ENCODE measurements at regions not wholly inside any gene's neighbourhood (a gene's known extent, or its start where the extent isn't known, plus 50 kb on each side); places are given as distances from the start of the nearest gene placed in this dataset.

GRCh38 chr15:61524545-61524944 lies 295.4 kb upstream of the RORA start (continued):
- no peak for TF ChIP-seq CHD2 (IDR thresholded peaks at IDR 0.05; ENCODE audit: borderline replicate concordance, low read depth, low read length)
- TF ChIP-seq PAX8 (IDR thresholded peaks at IDR 0.05), result no peak

DNA sequence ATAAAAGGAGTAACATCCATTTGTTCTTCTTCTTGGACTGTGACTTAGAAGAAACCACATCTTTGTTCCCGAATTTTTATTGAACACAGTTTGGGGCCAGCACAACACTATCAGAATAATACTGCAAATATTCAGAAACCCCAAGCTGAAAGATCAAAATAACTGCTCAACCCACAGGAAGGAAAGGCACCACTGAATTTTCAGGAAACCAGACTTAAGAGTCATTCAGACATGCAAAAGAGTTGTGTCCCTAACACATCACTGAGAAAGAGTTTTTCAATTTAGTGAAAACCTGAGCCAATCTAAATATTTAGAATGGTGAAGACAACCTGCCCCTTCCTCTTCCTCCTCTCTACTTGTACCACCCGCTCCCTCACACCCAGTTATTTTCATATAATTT lies 295.0 kb upstream of the RORA start:
- Histone ChIP-seq H3K36me3 (ENCODE audit: control insufficient read depth in 2 of 2, insufficient read depth in 2 of 2, low read length in 1 of 2) (no peaks in the 10 kb centered on the region), H3K4me3 (no peak overlapping the region), H3K9me3 (replicated peaks; ENCODE audit: control insufficient read depth, insufficient read depth, low read length) (no peaks in the 10 kb centered on the region), H3K4me1 (ENCODE audit: control insufficient read depth, insufficient read depth, low read length) (peaks cover 6% of the 10 kb centered on the region), H4K20me1 (ENCODE audit: control insufficient read depth, insufficient read depth) (no peaks in the 10 kb centered on the region), H3K27me3 (replicated peaks in 1 of 2; ENCODE audit: control insufficient read depth in 2 of 2, insufficient read depth in 2 of 2, low read length in 1 of 2) (no peaks in the 10 kb centered on the region; a peak in 2 of 4 replicates), H3K27ac (ENCODE audit: control insufficient read depth, insufficient read depth) (no peak overlapping the region), H3K4me2 (ENCODE audit: control insufficient read depth, insufficient read depth) (no peak overlapping the region), H3K9ac (ENCODE audit: control insufficient read depth, insufficient read depth, low read length) (no peak overlapping the region), H2AFZ (ENCODE audit: control insufficient read depth, low read depth, low read length) (no peak overlapping the region), H3K79me2 (ENCODE audit: control insufficient read depth, insufficient read depth, low read length) (no peaks in the 10 kb centered on the region)
- ATAC-seq (no peak), FAIRE-seq (no peak), DNase-seq (ENCODE audit: low read depth, low spot score) (no peak)
- no TSS peak for BruUV-seq (replicated peaks)
- ChIA-PET POLR2A (no interaction called here), RAD21 (ENCODE audit: unreplicated experiment) (no interaction called here), CTCF (no interaction called here), SMC1A (ENCODE audit: uncharacterized antibody, unreplicated experiment) (no interaction called here)
- 0% methylated on average over 2 of the region's 2 CpGs for WGBS (ENCODE audit: insufficient coverage, insufficient replicate concordance, low lambda C conversion rate, missing lambda C conversion rate)
- intact Hi-C loops (cut with micrococcal nuclease; ENCODE audit: unreplicated experiment) (no loop called here), in situ Hi-C loops (cut with MboI) (no loop called here)
- no peak for TF ChIP-seq MAX (IDR thresholded peaks at IDR 0.05; ENCODE audit: low read depth, low read length)
- TF ChIP-seq MEF2A (IDR thresholded peaks at IDR 0.05; ENCODE audit: insufficient read depth, low read depth, low read length), result no peak
- TF ChIP-seq POLR2AphosphoS2 (IDR thresholded peaks at IDR 0.05; ENCODE audit: low read depth, low read length), result no peak
- no peak for TF ChIP-seq SMARCA5 (IDR thresholded peaks at IDR 0.05)
- no peak for TF ChIP-seq HDGF (IDR thresholded peaks at IDR 0.05)
- TF ChIP-seq USF2 (IDR thresholded peaks at IDR 0.05; ENCODE audit: borderline replicate concordance, low read depth, low read length), result no peak
- TF ChIP-seq KLF5 (IDR thresholded peaks at IDR 0.05; ENCODE audit: partially characterized antibody), result no peak
- no peak for TF ChIP-seq SMAD5 (IDR thresholded peaks at IDR 0.05; ENCODE audit: low read depth)
- TF ChIP-seq ATF7 (IDR thresholded peaks at IDR 0.05; ENCODE audit: low read depth), result no peak
- TF ChIP-seq TCF3 (IDR thresholded peaks at IDR 0.05; ENCODE audit: borderline replicate concordance, insufficient read depth, low read depth, low read length), result no peak
- TF ChIP-seq KDM1A (IDR thresholded peaks at IDR 0.05; ENCODE audit: borderline replicate concordance), result no peak
- TF ChIP-seq STAT1 (conservative IDR thresholded peaks at IDR 0.05), result no peak
- TF ChIP-seq CEBPB (IDR thresholded peaks at IDR 0.05; ENCODE audit: borderline replicate concordance in 1 of 2, low read depth in 2 of 2, low read length in 2 of 2), result no peak
- TF ChIP-seq, protein P1, sequence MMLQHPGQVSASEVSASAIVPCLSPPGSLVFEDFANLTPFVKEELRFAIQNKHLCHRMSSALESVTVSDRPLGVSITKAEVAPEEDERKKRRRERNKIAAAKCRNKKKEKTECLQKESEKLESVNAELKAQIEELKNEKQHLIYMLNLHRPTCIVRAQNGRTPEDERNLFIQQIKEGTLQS (IDR thresholded peaks at IDR 0.05; ENCODE audit: borderline replicate concordance, extremely low read depth, low read depth, low read length), result no peak
- no peak for TF ChIP-seq MTA2 (IDR thresholded peaks at IDR 0.05; ENCODE audit: low read depth)
- no peak for TF ChIP-seq POLR2A (IDR thresholded peaks at IDR 0.05; ENCODE audit: low read depth, low read length)
